ENCODE measurements at regions not wholly inside any gene's neighbourhood (a gene's known extent, or its start where the extent isn't known, plus 50 kb on each side); places are given as distances from the start of the nearest gene placed in this dataset.

- Histone ChIP-seq H3K4me3 (no peak overlapping the region), H3K4me2 (no peak overlapping the region), H3K9me3 (no peaks in the 10 kb centered on the region), H3K4me1 (no peaks in the 10 kb centered on the region), H3K27ac (no peak overlapping the region)
- POLR2A ChIA-PET, result no interaction called here
- no peak for FAIRE-seq
- CTCF ChIA-PET, result interaction anchor here (1.5 kb wide), 1 partner anchor 1023 kb away, joined by 3 read pairs; no protein-coding TSS in a partner anchor
- 61% methylated on average over 1 of the region's 1 CpG for WGBS (ENCODE audit: missing lambda C conversion rate)
- ATAC-seq, result no peak
- DNase-seq (ENCODE audit: low read depth in 1 of 2, low spot score in 1 of 2), result no peak
- TF ChIP-seq TP53 (CRISPR knock-in tag; IDR thresholded peaks at IDR 0.05), result no peak
- no peak for TF ChIP-seq CHD2 (IDR thresholded peaks at IDR 0.05; ENCODE audit: low read length, partially characterized antibody)
- TF ChIP-seq ZNF302 (CRISPR knock-in tag; IDR thresholded peaks at IDR 0.05), result no peak
Observed at GRCh38 chr12:92404921-92405320, 259.3 kb upstream of the BTG1 start.

GRCh38 chr12:92404259-92404894, 258.7 kb upstream of the BTG1 start:
- WGBS (ENCODE audit: missing lambda C conversion rate), result 79% methylated on average over 1 of the region's 1 CpG

GRCh38 chr12:92403210-92404175, 257.8 kb upstream of the BTG1 start:
- Histone ChIP-seq H3K27ac (no peak overlapping the region), H3K4me1 (no peaks in the 10 kb centered on the region), H3K4me3 (no peak overlapping the region), H3K9me3 (no peaks in the 10 kb centered on the region), H3K4me2 (no peak overlapping the region)
- FAIRE-seq (no peak), DNase-seq (ENCODE audit: low read depth in 1 of 2, low spot score in 1 of 2) (no peak), ATAC-seq (no peak)
- CTCF ChIA-PET, result interaction anchor here (1.2 to 1.6 kb wide), 3 partner anchors 14 to 1021 kb away, joined by 3 to 4 read pairs (median 3); no protein-coding TSS in a partner anchor
- TF ChIP-seq ZNF302 (CRISPR knock-in tag; IDR thresholded peaks at IDR 0.05) (no peak), FOSB (CRISPR knock-in tag; IDR thresholded peaks at IDR 0.05) (no peak), RARB (CRISPR knock-in tag; IDR thresholded peaks at IDR 0.05) (no peak)
- WGBS (ENCODE audit: missing lambda C conversion rate), result 90% methylated on average over 3 of the region's 3 CpGs
- POLR2A ChIA-PET, result no interaction called here

More at GRCh38 chr12:92404259-92404894, 258.7 kb upstream of the BTG1 start:
- no peak overlapping the region for H3K27ac ChIP-seq
- no peak for DNase-seq (ENCODE audit: low read depth in 1 of 2, low spot score in 1 of 2)
- TF ChIP-seq RARB (CRISPR knock-in tag; IDR thresholded peaks at IDR 0.05) (no peak), EHF (CRISPR knock-in tag; IDR thresholded peaks at IDR 0.05) (no peak), MYC (IDR thresholded peaks at IDR 0.05; ENCODE audit: borderline replicate concordance, low read length) (no peak), ELK1 (IDR thresholded peaks at IDR 0.05; ENCODE audit: low read depth, low read length) (no peak), MAZ (IDR thresholded peaks at IDR 0.05; ENCODE audit: borderline replicate concordance, low read depth, low read length) (no peak), EP300 (IDR thresholded peaks at IDR 0.05) (no peak), ZFP36 (IDR thresholded peaks at IDR 0.05; ENCODE audit: borderline replicate concordance, partially characterized antibody) (no peak), PHF8 (IDR thresholded peaks at IDR 0.05; ENCODE audit: borderline replicate concordance, low read depth) (no peak), HDAC2 (IDR thresholded peaks at IDR 0.05) (no peak), POLR2AphosphoS2 (conservative IDR thresholded peaks at IDR 0.05; ENCODE audit: low read length) (no peak), RAD21 (conservative IDR thresholded peaks at IDR 0.05 in 1 of 2, IDR thresholded peaks at IDR 0.05 in 1 of 2) (no peak), USF2 (IDR thresholded peaks at IDR 0.05) (no peak), RFX5 (IDR thresholded peaks at IDR 0.05) (no peak)
- no peaks in the 10 kb centered on the region for H3K9me3 ChIP-seq
- CTCF ChIA-PET, result interaction anchor here (1.2 to 1.5 kb wide), 3 partner anchors 14 to 1022 kb away, joined by 3 read pairs; no protein-coding TSS in a partner anchor
- no peak for FAIRE-seq
- no peak for ATAC-seq
- POLR2A ChIA-PET, result no interaction called here
- H3K4me1 ChIP-seq, result no peaks in the 10 kb centered on the region
- no peak overlapping the region for H3K4me3 ChIP-seq
- no peak overlapping the region for H3K4me2 ChIP-seq

Measured in A549 (cell line).